Stimulated activated CD4-positive, alpha-beta T cell treated with anti-CD3 and anti-CD28 coated beads, TNF-alpha, amount 100 ng/mL, for 48 hours (primary cell): ENCODE measurements at regions not wholly inside any gene's neighbourhood (a gene's known extent, or its start where the extent isn't known, plus 50 kb on each side); places are given as distances from the start of the nearest gene placed in this dataset.

Source experiments
- DNase-seq, 3 donors: peaks; one replicate each; pipeline ENCODE4 v3.0.0-alpha.2; 2020; ENCODE audit warnings: low read depth in 3 of 3

DNA sequence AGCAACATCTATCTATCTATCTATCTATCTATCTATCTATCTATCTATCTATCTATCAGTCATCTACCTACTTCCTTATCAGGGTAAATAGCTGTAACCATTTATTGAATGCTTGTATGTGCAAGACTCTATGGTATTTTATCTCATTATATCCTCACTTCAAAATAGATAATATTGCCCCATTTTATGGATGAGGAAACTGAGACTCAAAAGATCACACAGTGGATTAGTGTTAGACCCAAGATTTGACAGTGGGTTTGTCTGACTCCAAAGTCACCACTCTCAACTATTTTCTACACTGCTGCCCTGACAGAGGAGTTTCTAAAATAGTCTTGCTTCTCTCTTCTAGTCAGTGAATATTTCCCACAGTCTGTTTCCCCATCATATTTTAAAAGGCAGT is 94.3 kb upstream of the NR3C1 start:
- DNase-seq = no peak

DNA sequence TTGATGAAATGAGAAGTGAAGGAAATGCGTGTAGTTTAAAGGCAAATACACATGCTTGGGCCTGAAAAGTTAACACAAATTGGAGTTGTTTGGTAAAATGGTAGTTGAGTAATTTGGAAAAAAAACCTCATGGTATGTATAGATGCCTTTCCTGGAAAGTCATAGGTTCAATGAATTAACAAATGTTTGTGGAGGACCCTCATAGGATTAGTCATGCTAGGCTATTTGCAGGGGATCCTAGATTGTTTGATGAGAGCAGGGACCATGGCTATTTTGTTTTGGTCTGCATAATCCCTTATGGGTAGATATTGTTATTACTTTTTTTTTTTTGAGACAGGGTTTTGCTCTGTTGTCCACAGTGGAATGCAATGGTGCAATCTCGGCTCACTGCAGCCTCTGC is 93.5 kb upstream of the NR3C1 start:
- no peak for DNase-seq

DNA sequence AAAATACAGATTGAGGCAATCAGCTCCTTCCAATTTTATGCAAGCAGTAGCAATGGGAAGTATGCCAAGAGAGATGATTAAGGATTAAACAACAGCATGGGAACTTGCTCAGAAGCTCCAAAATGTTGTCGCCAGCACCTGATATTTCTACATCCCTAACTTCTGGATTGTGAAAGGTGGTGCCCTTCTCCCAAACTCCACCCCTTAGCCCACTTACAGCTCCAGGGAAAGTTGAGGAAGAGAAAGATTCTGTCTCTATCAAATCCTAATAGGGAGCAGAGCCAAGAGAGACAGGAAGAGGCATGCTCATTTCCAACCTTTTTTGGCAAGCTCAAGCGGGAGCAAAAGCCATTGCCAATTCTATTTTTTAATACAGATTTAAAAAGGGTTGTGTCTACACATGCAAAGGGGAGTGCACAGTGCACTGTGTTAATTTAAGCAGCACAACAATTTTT is 92.4 kb upstream of the NR3C1 start:
- no peak for DNase-seq

DNA sequence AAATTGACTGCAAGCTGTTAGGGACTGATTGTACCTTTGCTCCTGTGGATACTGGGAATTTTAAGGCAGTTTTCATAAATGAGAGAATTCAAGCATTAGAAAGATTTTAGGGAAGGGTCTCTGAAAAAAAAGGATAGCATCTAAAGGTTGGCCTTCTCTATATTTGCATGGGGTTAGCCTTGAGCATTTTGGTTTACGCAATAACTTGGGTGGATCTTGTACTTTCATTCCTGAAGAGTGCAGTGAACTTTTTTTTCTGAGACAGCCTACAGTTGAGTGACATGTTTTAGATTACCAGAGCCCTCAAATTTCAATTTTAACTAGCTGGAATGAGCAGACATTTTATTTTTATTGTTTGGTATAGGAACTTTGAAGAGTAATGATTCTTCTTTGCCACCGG is 91.6 kb upstream of the NR3C1 start:
- no peak for DNase-seq

DNA sequence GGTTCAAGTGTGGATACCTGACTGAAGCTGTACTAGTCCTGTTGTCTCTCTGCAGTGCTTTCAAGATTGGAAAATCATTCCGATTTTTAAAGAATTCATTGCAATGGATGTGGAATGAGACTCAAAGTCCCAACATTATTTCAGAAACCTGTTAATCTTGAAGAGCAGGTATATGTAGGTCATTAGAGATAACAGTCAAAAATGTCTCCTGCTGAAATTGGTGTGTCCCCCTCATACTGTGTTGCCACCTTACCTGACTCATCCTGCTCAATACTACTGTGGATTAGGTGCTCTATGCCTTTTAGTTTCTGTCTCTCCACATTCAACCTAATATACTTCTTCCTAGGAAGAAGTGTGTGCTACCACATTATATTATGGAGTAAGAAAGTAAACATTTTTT is 91.1 kb upstream of the NR3C1 start:
- DNase-seq = no peak

GRCh38 chr5:143494162-143494561 is 90.7 kb upstream of the NR3C1 start:
- no peak for DNase-seq

DNA sequence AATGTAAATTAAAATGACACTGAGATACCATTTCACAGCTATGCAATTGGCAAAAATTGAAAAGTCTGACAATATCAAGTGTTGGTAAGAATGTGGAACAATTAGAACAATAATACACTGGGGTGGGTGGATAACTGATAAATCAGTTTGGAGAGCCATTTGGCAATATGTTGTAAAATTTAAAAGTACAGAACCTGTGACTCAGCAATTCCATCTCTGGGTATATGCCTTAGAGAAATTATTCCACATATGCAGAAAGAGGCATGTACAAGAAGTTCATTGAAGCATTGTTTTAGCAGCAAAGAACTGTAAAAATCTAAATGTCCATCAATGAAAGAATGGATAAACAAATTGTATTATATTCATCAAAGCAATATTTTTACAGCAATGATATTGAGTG is 89.3 kb upstream of the NR3C1 start:
- DNase-seq = no peak

GRCh38 chr5:143491646-143492045 is 88.2 kb upstream of the NR3C1 start:
- no peak for DNase-seq

GRCh38 chr5:143488381-143488780 is 84.9 kb upstream of the NR3C1 start:
- no peak for DNase-seq

- DNase-seq = no peak
Measured at GRCh38 chr5:143484601-143485000, 81.1 kb upstream of the NR3C1 start.

DNA sequence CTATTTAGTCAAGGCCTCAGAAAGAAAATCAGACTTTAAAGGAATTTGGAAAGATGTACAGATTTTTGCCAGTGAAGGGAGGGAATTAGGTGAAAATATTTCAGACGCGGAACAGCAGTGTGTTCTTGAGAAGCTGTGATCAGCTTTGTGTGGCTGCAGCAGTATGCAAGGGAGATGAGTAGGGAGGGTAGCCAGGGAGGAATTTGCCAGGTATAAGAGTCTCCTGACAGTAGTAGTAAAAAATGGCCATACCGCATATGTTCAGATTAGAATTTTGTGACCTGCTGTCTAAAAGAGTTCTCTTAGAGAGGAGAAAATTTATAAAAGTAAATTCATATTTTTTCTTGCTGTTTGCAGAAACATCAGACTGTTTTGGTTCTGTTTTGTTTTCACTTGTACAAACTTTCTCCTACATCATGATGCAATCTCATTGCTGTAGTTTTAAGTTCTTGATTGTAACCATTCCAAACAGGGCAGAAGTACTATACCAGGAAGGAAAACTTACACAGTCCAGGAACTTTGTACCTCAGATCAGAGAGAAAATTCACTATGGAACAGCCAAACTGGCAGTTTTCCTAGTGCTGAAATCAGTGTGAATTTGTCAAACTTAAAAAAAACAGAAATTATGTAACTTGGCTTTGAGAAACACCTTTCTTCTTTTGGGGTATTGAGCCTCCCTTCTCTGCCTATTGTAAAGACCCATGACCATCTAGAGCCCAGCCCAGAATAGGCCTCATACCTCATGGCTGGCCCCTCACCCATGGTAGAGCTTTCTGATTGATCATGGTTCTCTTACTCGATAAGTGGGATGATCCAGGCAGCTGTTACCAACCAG is 78.4 kb upstream of the NR3C1 start:
- DNase-seq = no peak

DNA sequence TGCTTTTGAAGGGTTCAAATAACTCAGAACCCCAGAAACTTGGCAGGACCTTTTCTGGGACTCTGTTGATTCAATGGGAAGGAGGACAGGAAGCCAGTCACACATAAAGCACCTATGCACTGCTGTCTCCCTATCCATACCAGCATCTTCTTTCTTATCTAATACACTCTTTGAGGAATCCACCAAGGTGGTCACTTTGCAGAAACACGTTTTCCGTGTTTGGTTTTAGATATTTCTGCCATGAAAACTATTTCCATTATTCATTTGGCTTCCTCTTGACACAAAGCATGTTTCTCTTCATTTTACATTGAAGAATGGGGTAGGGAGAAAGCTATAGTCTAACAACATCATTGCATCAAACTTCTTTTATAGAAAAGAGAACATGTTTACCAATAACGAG is 76.5 kb upstream of the NR3C1 start:
- DNase-seq = no peak

DNA sequence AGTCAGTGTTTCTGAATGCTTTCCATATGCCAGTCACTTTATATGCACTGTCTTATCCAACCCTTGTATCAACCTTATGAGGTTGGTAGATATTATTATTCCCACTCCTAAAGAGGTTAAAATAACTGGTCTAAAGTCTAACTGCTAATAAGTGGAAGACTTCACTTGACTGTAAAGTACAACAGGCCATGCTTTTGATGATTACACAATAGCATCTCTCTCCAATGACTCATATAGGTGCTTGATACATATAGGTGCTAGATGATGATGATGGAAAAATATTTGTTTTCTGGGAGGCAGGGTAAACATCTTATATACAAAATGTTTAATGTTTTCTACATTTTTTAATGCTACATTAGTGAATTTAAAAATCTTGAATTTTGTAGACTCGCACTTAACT is 75.9 kb upstream of the NR3C1 start:
- DNase-seq = no peak

GRCh38 chr5:143476601-143477211 is 73.2 kb upstream of the NR3C1 start:
- no peak for DNase-seq

- DNase-seq = no peak
Measured at GRCh38 chr5:143474616-143475015, 71.1 kb upstream of the NR3C1 start.

DNA sequence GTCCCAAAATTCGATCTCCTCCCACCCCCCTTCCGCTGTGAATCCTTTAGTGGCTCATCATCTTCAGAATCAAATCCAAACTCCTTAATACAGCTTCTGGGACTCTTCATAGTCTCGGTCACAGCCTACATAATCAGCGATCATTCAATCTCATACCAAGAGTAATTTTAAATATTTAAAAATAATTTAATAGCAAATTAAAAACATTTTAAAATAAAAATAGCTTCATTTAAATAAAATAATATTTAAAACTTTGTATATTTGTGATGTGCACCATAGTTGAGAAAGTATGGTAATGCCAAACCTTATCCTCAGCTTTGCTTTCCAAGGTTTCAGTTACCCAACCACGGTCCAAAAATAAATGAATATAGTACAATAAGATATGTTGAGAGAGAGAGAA is 70.0 kb upstream of the NR3C1 start:
- DNase-seq = no peak

DNA sequence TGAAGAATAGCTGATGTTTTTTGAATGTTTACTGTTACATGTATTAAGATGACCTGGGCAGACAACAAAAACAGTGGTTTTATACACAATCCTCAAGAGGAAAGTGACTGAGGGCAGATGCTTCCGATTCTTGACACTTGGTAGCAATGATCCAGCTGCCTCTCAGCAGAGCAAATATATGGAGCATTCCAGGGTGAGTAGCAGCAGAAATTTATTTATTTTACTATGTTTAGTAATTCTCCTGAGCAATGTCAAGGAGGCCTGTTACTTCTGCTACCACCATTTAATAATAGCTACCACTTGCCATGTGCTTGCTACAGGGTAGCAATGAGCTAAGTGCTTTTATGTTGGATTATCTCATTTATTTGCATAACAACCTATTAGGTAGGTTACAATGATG is 69.1 kb upstream of the NR3C1 start:
- no peak for DNase-seq

DNA sequence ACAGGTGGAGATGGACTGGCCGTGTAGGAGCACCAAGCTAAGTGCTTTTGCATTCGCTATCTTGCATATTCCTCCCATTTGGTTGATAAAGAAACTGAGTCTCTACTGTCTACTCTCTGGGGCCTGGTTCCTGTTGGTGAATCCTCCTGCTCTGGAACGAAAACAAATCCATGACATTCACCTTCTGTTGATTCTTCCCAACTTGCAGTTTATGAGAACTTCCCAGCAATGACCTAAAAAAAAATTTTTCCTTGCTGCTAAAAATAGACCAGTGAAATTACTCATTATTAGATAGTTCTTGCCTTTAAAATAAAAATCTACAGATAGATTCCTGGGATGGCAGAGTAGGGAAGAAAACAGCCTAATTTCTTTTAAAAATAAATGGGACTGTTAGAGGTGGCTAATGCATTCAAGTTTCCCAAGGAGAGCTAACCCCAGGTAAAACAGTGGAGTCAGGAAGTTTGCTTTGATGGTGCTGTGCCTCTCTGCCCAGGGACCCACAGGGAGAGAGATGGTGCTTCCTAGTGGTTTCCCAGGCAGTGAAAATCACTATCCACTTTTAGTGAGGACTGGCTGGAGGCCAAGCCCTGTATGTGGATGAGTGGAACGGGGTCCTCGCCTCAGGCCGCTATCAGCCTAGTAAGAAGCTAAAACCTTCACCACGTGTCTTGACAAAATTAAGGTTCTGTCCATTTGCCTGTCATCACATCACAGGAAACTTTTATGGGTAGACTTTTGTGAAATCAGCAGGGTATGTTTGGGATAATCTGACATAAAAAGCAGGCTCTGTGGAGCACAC is 68.4 kb upstream of the NR3C1 start:
- no peak for DNase-seq

DNA sequence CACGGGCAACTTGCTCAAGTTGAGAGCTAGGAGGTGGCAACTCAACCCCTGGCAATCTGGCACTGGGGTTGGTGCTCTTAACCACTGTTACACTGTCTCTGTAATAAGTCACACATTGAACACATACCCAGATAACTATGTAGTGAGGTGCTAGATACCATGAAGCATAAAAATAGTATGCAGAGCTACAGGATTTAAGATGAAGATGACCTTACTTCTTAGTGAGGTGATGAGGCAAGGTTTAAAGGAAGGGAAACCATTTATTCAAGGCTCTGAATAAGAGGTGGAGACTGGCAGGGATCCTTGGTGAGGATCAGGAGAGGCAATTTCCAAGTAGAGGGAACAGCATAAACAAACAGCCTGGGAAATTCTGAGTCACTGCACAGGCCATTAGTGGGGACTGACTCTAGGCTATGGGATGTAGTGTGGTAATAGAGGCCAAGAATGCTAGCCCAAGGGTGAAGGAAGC is 67.6 kb upstream of the NR3C1 start:
- no peak for DNase-seq

GRCh38 chr5:143470120-143470519 is 66.6 kb upstream of the NR3C1 start:
- no peak for DNase-seq

DNA sequence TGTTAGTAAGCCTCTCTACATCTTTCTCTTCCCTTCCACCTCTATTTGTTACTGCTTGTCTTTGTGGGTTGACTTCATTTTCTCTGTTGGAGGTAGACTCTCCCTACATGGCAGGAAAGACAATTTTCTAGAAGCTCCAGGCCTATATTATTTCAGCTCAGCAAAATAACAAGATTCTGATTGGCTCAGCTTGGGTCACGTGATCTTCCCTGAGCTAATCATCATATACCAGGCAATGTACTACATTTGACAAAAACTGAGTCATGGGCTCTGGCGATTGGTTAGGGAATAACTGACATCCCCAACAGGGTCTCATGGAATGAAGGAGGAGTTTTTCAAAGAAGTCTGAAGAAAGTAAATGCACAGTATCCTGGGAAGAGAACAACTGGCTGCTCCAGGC is 65.6 kb upstream of the NR3C1 start:
- no peak for DNase-seq

DNA sequence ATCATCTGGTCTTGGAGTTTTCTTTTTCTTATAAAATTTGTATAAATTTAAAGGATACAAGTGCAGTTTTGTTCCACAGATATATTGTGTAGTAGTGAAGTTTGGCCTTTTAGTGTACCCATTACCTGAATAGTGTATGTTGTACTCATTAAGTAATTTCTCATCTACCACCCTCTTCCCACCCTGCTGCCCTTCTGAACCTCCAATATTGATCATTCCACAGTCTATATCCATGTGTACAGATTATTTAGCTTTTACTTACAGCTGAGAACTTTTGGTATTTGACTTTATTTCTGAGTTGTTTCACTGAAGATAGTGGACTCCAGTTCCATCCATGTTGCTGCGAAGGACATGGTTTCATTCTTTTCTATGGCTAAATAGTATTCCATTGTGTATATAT is 63.1 kb upstream of the NR3C1 start:
- no peak for DNase-seq
